Tibial nerve (tissue), 4 donors: ENCODE measurements at regions not wholly inside any gene's neighbourhood (a gene's known extent, or its start where the extent isn't known, plus 50 kb on each side); places are given as distances from the start of the nearest gene placed in this dataset.

Source experiments
- DNase-seq, 2 donors: peaks; one replicate each; pipeline ENCODE4 v3.0.0-alpha.2; 2019; ENCODE audit warnings: low spot score in 2 of 2
- H3K27ac ChIP-seq, 4 donors: fragments of 200-600 bp; sonication (generic) in 3 of 4; one replicate each; pipeline ENCODE4 v1.5.1; 2017 to 2019; ENCODE audit warnings: mild to moderate bottlenecking in 1 of 4
- H3K27me3 ChIP-seq, 2 donors: fragments of 200-600 bp; sonication (generic) in 1 of 2; one replicate each; pipeline versions ENCODE4 v1.5.1 to v1.6.0; 2017 to 2019
- H3K36me3 ChIP-seq, 3 donors: fragments of 200-600 bp; sonication (generic); one replicate each; pipeline ENCODE4 v1.5.1; 2018 to 2019
- H3K4me1 ChIP-seq, 4 donors: fragments of 200-600 bp; sonication (generic) in 3 of 4; one replicate each; pipeline ENCODE4 v1.5.1; 2017 to 2019
- H3K4me3 ChIP-seq, 4 donors: fragments of 200-600 bp; sonication (generic) in 3 of 4; one replicate each; pipeline ENCODE4 v1.5.1; 2017 to 2019; ENCODE audit warnings: mild to moderate bottlenecking in 1 of 4, moderate library complexity in 1 of 4
- H3K9me3 ChIP-seq, 4 donors: fragments of 200-600 bp; sonication (generic) in 3 of 4; one replicate each; pipeline ENCODE4 v1.5.1; 2017 to 2019
- CTCF ChIP-seq, 5 experiments: fragments of 200-600 bp in 3 of 5; fragments of 450-650 bp in 2 of 5; sonication (generic) in 3 of 5; IDR thresholded peaks; one replicate each; pipeline ENCODE4 v1.5.1; 2016 to 2019; ENCODE audit warnings: antibody characterized with exemption in 5 of 5, mild to moderate bottlenecking in 3 of 5, moderate library complexity in 2 of 5
- EP300 ChIP-seq, 2 donors: sonication (generic); formaldehyde crosslinking; IDR thresholded peaks; one replicate each; pipeline ENCODE4 v1.6.1; 2017; ENCODE audit warnings: antibody characterized with exemption in 2 of 2, mild to moderate bottlenecking in 1 of 2
- POLR2A ChIP-seq, 2 donors: fragments of 450-650 bp; IDR thresholded peaks; one replicate each; pipeline ENCODE4 v1.6.1; 2017; ENCODE audit warnings: antibody characterized with exemption in 2 of 2, mild to moderate bottlenecking in 2 of 2, moderate library complexity in 2 of 2
- WGBS, 2 donors: methylation state at CpG; one replicate each; pipeline ENCODE4 v1.1.5; 2018; 5-methylcytosine and 5-hydroxymethylcytosine counted together

- WGBS, 2 donors: 76 to 94% methylated on average over 3 to 17 of the region's 21 CpGs
- H3K27me3 ChIP-seq: no peaks in the 10 kb centered on the region
- DNase-seq: no peak
- H3K27ac ChIP-seq: no peak overlapping the region
- H3K4me1 ChIP-seq: no peaks in the 10 kb centered on the region
- H3K9me3 ChIP-seq: peaks cover 0 to 4% (median 0%) of the 10 kb centered on the region in 4 donors
- H3K4me3 ChIP-seq: no peak overlapping the region
- TF ChIP-seq EP300 (IDR thresholded peaks at IDR 0.05) (no peak), POLR2A (IDR thresholded peaks at IDR 0.05) (no peak), CTCF (IDR thresholded peaks at IDR 0.05) (no peak)
- H3K36me3 ChIP-seq: no peaks in the 10 kb centered on the region
Measured at GRCh38 chr2:147686365-147686764, 158.5 kb upstream of the ACVR2A start.

GRCh38 chr2:147684903-147685302, 159.9 kb upstream of the ACVR2A start:
- TF ChIP-seq CTCF (IDR thresholded peaks at IDR 0.05) (no peak), EP300 (IDR thresholded peaks at IDR 0.05) (no peak)
- H3K9me3 ChIP-seq: peaks cover 0 to 4% (median 0%) of the 10 kb centered on the region in 4 donors
- H3K27me3 ChIP-seq: no peaks in the 10 kb centered on the region
- H3K4me1 ChIP-seq: no peaks in the 10 kb centered on the region
- no peak for DNase-seq
- H3K27ac ChIP-seq: no peak overlapping the region
- no peak overlapping the region for H3K4me3 ChIP-seq
- H3K36me3 ChIP-seq: no peaks in the 10 kb centered on the region
- WGBS, 2 donors: 81 to 93% methylated on average over 4 of the region's 4 CpGs

- 73 to 78% methylated on average over 2 of the region's 2 CpGs for WGBS, 2 donors
- no peaks in the 10 kb centered on the region for H3K27me3 ChIP-seq
- no peaks in the 10 kb centered on the region for H3K36me3 ChIP-seq
- H3K9me3 ChIP-seq: peaks cover 0 to 4% (median 0%) of the 10 kb centered on the region in 4 donors
- no peak overlapping the region for H3K4me3 ChIP-seq
- H3K4me1 ChIP-seq: no peaks in the 10 kb centered on the region
- DNase-seq: no peak
- H3K27ac ChIP-seq: no peak overlapping the region
- TF ChIP-seq CTCF (IDR thresholded peaks at IDR 0.05) (no peak), POLR2A (IDR thresholded peaks at IDR 0.05) (no peak), EP300 (IDR thresholded peaks at IDR 0.05) (no peak)
Measured at GRCh38 chr2:147683380-147683779, 161.4 kb upstream of the ACVR2A start.

DNA sequence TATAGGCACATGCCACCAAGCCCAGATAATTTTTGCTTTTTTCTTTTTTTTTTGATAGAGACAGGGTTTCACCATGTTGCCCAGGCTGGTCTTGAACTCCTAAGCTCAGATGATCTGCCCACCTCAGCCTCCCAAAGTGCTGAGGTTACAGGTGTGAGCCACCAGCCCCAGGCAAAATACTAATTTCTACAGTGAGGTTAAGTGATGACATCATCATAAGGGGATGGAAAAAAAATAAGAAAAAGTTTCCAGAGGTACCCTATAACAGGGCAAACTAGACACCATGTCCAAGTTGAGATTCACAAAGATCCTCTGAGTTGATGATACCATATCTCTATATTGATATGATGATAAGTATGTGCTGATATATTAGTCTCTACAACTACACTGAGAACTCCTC, 163.7 kb upstream of the ACVR2A start:
- no peaks in the 10 kb centered on the region for H3K27me3 ChIP-seq
- H3K36me3 ChIP-seq: no peaks in the 10 kb centered on the region
- no peak for DNase-seq
- peaks cover 0 to 2% (median 0%) of the 10 kb centered on the region in 4 donors for H3K9me3 ChIP-seq
- TF ChIP-seq POLR2A (IDR thresholded peaks at IDR 0.05): no peak
- TF ChIP-seq CTCF (IDR thresholded peaks at IDR 0.05): no peak
- no peak for TF ChIP-seq EP300 (IDR thresholded peaks at IDR 0.05)
- H3K4me3 ChIP-seq: no peak overlapping the region
- H3K27ac ChIP-seq: no peak overlapping the region
- H3K4me1 ChIP-seq: no peaks in the 10 kb centered on the region

DNA sequence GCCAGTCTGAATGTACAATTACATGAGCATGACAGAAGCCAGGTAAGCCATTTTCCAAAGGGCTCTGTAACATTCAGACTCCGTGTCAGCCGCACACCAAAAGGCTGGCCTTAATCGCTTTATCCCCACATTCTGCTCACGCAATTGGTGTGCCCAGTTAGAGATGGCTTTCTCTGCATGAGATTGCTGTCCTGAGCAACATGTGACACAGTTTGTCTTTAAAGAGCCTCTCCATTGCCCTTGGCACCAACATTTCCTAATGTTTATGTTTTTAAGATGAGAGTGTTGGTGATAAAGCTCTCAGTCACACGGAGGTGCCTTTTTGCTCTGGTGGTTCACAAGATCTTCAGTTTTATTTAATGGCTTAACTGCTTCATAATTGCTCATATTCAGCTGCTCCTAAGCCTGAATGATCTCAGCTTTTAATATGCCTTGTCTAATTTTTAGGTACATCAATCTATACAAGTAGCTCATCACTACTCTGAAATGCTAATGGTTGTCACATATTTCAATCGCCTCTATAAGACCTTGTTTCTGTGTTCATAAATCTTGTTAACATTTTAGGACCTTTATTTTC, 164.8 kb upstream of the ACVR2A start:
- TF ChIP-seq EP300 (IDR thresholded peaks at IDR 0.05) (no peak), POLR2A (IDR thresholded peaks at IDR 0.05) (no peak), CTCF (IDR thresholded peaks at IDR 0.05) (no peak)
- Histone ChIP-seq H3K27ac (no peak overlapping the region), H3K36me3 (no peaks in the 10 kb centered on the region), H3K4me3 (no peak overlapping the region), H3K9me3 (no peaks in the 10 kb centered on the region), H3K4me1 (no peaks in the 10 kb centered on the region), H3K27me3 (no peaks in the 10 kb centered on the region)
- 80 to 83% methylated on average over 6 of the region's 6 CpGs for WGBS, 2 donors
- no peak for DNase-seq
